RPMI7951 (cell line): ENCODE measurements at regions not wholly inside any gene's neighbourhood (a gene's known extent, or its start where the extent isn't known, plus 50 kb on each side); places are given as distances from the start of the nearest gene placed in this dataset.

Source experiments
- DNase-seq: peaks from one replicate; pipeline ENCODE4 v3.0.0-alpha.2; 2012; ENCODE audit warnings: low read depth

GRCh38 chr20:58139849-58140786 is 88.3 kb downstream of the ANKRD60 start:
- DNase-seq = no peak

- no peak for DNase-seq
Measured at GRCh38 chr20:58138395-58138794, 90.1 kb downstream of the ANKRD60 start.

GRCh38 chr20:58137651-58138265 is 90.7 kb downstream of the ANKRD60 start:
- DNase-seq = no peak

GRCh38 chr20:58137236-58137635 is 91.2 kb downstream of the ANKRD60 start:
- DNase-seq = no peak

- no peak for DNase-seq
Measured at GRCh38 chr20:58136149-58136484, 92.3 kb downstream of the ANKRD60 start.

GRCh38 chr20:58135441-58136148 is 92.9 kb downstream of the ANKRD60 start:
- no peak for DNase-seq

- DNase-seq = peak; percentile 66
Measured at GRCh38 chr20:58133020-58133808, 95.2 kb downstream of the ANKRD60 start.

- peak; percentile 100 for DNase-seq
Measured at GRCh38 chr20:58131551-58132142, 96.8 kb downstream of the ANKRD60 start.

- DNase-seq = peak; percentile 98
Measured at GRCh38 chr20:58131151-58131550, 97.3 kb downstream of the ANKRD60 start.

- peak; percentile 84 for DNase-seq
Measured at GRCh38 chr20:58130581-58130980, 97.9 kb downstream of the ANKRD60 start.

GRCh38 chr20:58130156-58130555 is 98.3 kb downstream of the ANKRD60 start:
- no peak for DNase-seq

- peak; percentile 93 for DNase-seq
Measured at GRCh38 chr20:58129721-58130151, 98.7 kb downstream of the ANKRD60 start.

- DNase-seq = no peak
Measured at GRCh38 chr20:58128635-58129625, 99.5 kb downstream of the ANKRD60 start.

- DNase-seq = peak; percentile 100
Measured at GRCh38 chr20:58127701-58128111, 100.7 kb downstream of the ANKRD60 start.

- DNase-seq = peak; percentile 77
Measured at GRCh38 chr20:58125726-58126125, 102.7 kb downstream of the ANKRD60 start.

GRCh38 chr20:58117944-58118343 is 110.5 kb downstream of the ANKRD60 start:
- peak; percentile 89 for DNase-seq

GRCh38 chr20:58116505-58116904 is 111.9 kb downstream of the ANKRD60 start:
- no peak for DNase-seq

GRCh38 chr20:58113716-58114115 is 114.7 kb downstream of the ANKRD60 start:
- DNase-seq = no peak

- DNase-seq = peak; percentile 87
Measured at GRCh38 chr20:58112017-58112781, 116.3 kb downstream of the ANKRD60 start.
